Fibroblast of lung (primary cell): ENCODE measurements at regions not wholly inside any gene's neighbourhood (a gene's known extent, or its start where the extent isn't known, plus 50 kb on each side); places are given as distances from the start of the nearest gene placed in this dataset.

Source experiments
- CTCF ChIP-seq, 2 donors: IDR thresholded peaks in 1 of 2; conservative IDR thresholded peaks in 1 of 2; 1 replicate in 1 of 2; 2 replicates in 1 of 2; pipeline ENCODE4 v1.5.1; 2011 to 2012; ENCODE audit warnings: low read length in 2 of 2, control low read depth in 1 of 2, inconsistent platforms in 1 of 2, low read depth in 1 of 2, mild to moderate bottlenecking in 1 of 2
- EZH2 ChIP-seq: IDR thresholded peaks from 2 replicates; pipeline ENCODE4 v1.5.1; 2012; ENCODE audit warnings: low read length, control low read depth, mild to moderate bottlenecking; ENCODE audit errors: missing control alignments

GRCh38 chr17:31627960-31628359 is 231.1 kb downstream of the COPRS start:
- TF ChIP-seq CTCF (conservative IDR thresholded peaks at IDR 0.05 in 1 of 2, IDR thresholded peaks at IDR 0.05 in 1 of 2; ENCODE audit: low read depth in 1 of 2, low read length in 2 of 2), result no peak
- TF ChIP-seq EZH2, result no peak
